ENCODE measurements at regions not wholly inside any gene's neighbourhood (a gene's known extent, or its start where the extent isn't known, plus 50 kb on each side); places are given as distances from the start of the nearest gene placed in this dataset.

- H3K27ac ChIP-seq (ENCODE audit: low read length) = no peak overlapping the region
- no peak overlapping the region for H3K4me3 ChIP-seq (ENCODE audit: low read length in 2 of 2)
- H3K4me1 ChIP-seq (ENCODE audit: control insufficient read depth, insufficient read depth, low read length) = no peaks in the 10 kb centered on the region
- H3K27me3 ChIP-seq (ENCODE audit: control insufficient read depth in 1 of 2, insufficient read depth in 2 of 2, low read length in 2 of 2) = no peaks in the 10 kb centered on the region
- H3K9ac ChIP-seq (ENCODE audit: low read length in 2 of 2) = no peak overlapping the region
- no peaks in the 10 kb centered on the region for H3K36me3 ChIP-seq (ENCODE audit: control insufficient read depth in 2 of 2, insufficient read depth in 2 of 2, low read length in 2 of 2)
- H3K9me3 ChIP-seq (ENCODE audit: control insufficient read depth in 2 of 2, low read length in 2 of 2) = no peaks in the 10 kb centered on the region
Observed at GRCh38 chr12:75713434-75713833, 202.0 kb upstream of the KRR1 start.

DNA sequence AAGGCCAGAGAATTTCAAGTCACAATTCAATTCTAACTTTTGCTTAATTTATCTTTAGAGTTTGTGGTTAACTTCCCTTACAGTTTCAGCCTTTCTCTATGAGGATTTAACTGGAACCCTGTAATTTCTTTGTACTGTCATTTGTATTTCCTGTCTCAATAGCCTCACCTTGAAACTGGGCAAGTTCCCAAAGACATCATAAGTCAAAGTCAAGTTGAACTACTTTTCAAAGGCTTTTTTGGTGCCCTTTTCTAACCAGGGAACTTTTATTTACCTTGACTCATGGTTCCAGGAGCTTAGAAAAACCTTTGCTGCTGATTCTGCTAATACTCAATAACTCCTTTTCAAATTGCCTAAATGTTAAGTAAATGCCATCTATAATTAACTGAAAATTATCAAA is 200.8 kb upstream of the KRR1 start:
- no peak overlapping the region for H3K27ac ChIP-seq (ENCODE audit: low read length)
- H3K9ac ChIP-seq (ENCODE audit: low read length in 2 of 2) = no peak overlapping the region
- no peak overlapping the region for H3K4me3 ChIP-seq (ENCODE audit: low read length in 2 of 2)
- H3K36me3 ChIP-seq (ENCODE audit: control insufficient read depth in 2 of 2, insufficient read depth in 2 of 2, low read length in 2 of 2) = no peaks in the 10 kb centered on the region
- H3K27me3 ChIP-seq (ENCODE audit: control insufficient read depth in 1 of 2, insufficient read depth in 2 of 2, low read length in 2 of 2) = no peaks in the 10 kb centered on the region
- H3K9me3 ChIP-seq (ENCODE audit: control insufficient read depth in 2 of 2, low read length in 2 of 2) = no peaks in the 10 kb centered on the region
- H3K4me1 ChIP-seq (ENCODE audit: control insufficient read depth, insufficient read depth, low read length) = no peaks in the 10 kb centered on the region

GRCh38 chr12:75711271-75711670 is 199.9 kb upstream of the KRR1 start:
- Histone ChIP-seq H3K27ac (ENCODE audit: low read length) (no peak overlapping the region), H3K27me3 (ENCODE audit: control insufficient read depth in 1 of 2, insufficient read depth in 2 of 2, low read length in 2 of 2) (no peaks in the 10 kb centered on the region), H3K36me3 (ENCODE audit: control insufficient read depth in 2 of 2, insufficient read depth in 2 of 2, low read length in 2 of 2) (no peaks in the 10 kb centered on the region), H3K9ac (ENCODE audit: low read length in 2 of 2) (no peak overlapping the region), H3K9me3 (ENCODE audit: control insufficient read depth in 2 of 2, low read length in 2 of 2) (no peaks in the 10 kb centered on the region), H3K4me3 (ENCODE audit: low read length in 2 of 2) (no peak overlapping the region), H3K4me1 (ENCODE audit: control insufficient read depth, insufficient read depth, low read length) (peaks cover 4% of the 10 kb centered on the region)

DNA sequence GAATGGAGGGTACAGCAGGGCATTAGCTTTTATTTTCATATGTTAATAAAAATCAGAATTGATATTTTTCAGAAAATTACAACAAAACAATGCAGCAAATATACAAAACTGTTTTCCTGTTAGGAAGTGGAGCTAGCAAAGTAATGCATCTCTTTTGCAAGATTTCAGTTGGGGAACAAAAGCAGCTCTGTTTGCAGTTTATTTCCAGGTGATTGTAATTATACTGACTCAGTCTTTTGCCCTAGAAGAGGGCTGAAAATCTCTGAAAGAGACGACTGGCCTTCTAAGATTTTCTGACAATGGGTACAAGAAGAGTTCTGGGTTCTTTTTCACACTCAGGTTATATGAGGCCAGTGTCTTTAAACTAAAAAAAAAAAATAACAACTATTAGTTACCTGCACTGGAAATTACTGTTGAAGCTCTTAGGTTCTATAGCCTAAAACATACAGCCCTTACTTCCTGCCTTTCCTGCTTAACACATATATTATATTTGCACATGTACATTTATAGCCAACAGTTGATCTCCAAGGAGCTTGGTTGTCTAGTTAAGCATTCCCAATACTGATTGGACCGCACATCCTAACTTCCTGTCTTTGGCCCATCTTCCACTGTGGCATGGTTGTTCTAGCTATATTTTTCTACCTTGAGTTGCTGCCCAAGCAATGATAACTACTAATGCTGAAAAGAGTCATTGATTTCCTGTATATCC is 199.1 kb upstream of the KRR1 start:
- Histone ChIP-seq H3K27ac (ENCODE audit: low read length) (no peak overlapping the region), H3K27me3 (ENCODE audit: control insufficient read depth in 1 of 2, insufficient read depth in 2 of 2, low read length in 2 of 2) (no peaks in the 10 kb centered on the region), H3K4me1 (ENCODE audit: control insufficient read depth, insufficient read depth, low read length) (peaks cover 12% of the 10 kb centered on the region), H3K9ac (ENCODE audit: low read length in 2 of 2) (no peak overlapping the region), H3K36me3 (ENCODE audit: control insufficient read depth in 2 of 2, insufficient read depth in 2 of 2, low read length in 2 of 2) (no peaks in the 10 kb centered on the region), H3K9me3 (ENCODE audit: control insufficient read depth in 2 of 2, low read length in 2 of 2) (no peaks in the 10 kb centered on the region), H3K4me3 (ENCODE audit: low read length in 2 of 2) (no peak overlapping the region)

DNA sequence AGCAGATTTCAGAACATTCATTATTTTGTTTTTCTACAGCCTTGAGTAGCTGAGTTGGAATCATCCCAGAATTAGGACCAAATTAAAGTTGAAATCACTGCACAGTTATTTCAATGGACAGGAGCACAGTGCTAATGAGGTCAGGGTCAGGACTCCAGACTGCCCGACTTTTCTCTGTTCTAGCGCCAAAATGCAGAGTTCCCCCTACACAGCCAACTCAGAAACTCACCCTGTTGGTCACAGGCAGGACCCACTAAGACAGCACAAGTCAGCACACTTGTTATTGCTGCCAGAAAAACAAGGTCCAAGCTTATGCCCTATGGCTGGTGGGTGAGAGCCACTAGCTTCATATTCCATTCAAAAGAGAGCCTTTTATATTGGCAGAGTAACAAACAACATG is 198.1 kb upstream of the KRR1 start:
- Histone ChIP-seq H3K27me3 (ENCODE audit: control insufficient read depth in 1 of 2, insufficient read depth in 2 of 2, low read length in 2 of 2) (no peaks in the 10 kb centered on the region), H3K9me3 (ENCODE audit: control insufficient read depth in 2 of 2, low read length in 2 of 2) (no peaks in the 10 kb centered on the region), H3K4me1 (ENCODE audit: control insufficient read depth, insufficient read depth, low read length) (peaks cover 12% of the 10 kb centered on the region), H3K36me3 (ENCODE audit: control insufficient read depth in 2 of 2, insufficient read depth in 2 of 2, low read length in 2 of 2) (no peaks in the 10 kb centered on the region), H3K27ac (ENCODE audit: low read length) (no peak overlapping the region), H3K9ac (ENCODE audit: low read length in 2 of 2) (no peak overlapping the region), H3K4me3 (ENCODE audit: low read length in 2 of 2) (no peak overlapping the region)

GRCh38 chr12:75708802-75709201 is 197.4 kb upstream of the KRR1 start:
- no peaks in the 10 kb centered on the region for H3K27me3 ChIP-seq (ENCODE audit: control insufficient read depth in 1 of 2, insufficient read depth in 2 of 2, low read length in 2 of 2)
- no peak overlapping the region for H3K4me3 ChIP-seq (ENCODE audit: low read length in 2 of 2)
- H3K27ac ChIP-seq (ENCODE audit: low read length) = no peak overlapping the region
- no peaks in the 10 kb centered on the region for H3K9me3 ChIP-seq (ENCODE audit: control insufficient read depth in 2 of 2, low read length in 2 of 2)
- H3K4me1 ChIP-seq (ENCODE audit: control insufficient read depth, insufficient read depth, low read length) = peaks cover 12% of the 10 kb centered on the region
- no peaks in the 10 kb centered on the region for H3K36me3 ChIP-seq (ENCODE audit: control insufficient read depth in 2 of 2, insufficient read depth in 2 of 2, low read length in 2 of 2)
- H3K9ac ChIP-seq (ENCODE audit: low read length in 2 of 2) = no peak overlapping the region

DNA sequence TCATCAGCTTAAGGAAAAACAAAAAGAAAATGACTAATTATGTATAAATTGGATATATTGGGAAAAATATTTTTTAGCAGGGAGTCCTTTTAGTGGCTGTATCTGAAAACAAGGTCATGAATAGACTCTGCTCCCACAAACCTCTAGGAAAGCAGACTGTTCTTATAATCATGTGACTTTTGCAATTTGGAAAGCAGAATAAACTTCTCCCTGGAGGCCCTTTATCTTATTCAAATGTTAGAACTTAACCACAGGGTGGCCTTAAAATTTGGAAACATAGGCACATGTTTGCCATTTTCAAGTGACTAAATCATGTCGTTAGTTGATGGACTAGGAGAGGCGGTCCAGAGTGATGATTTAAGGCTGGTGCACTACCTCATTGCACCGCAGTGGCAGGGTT is 196.6 kb upstream of the KRR1 start:
- Histone ChIP-seq H3K9ac (ENCODE audit: low read length in 2 of 2) (no peak overlapping the region), H3K27ac (ENCODE audit: low read length) (no peak overlapping the region), H3K9me3 (ENCODE audit: control insufficient read depth in 2 of 2, low read length in 2 of 2) (no peaks in the 10 kb centered on the region), H3K36me3 (ENCODE audit: control insufficient read depth in 2 of 2, insufficient read depth in 2 of 2, low read length in 2 of 2) (no peaks in the 10 kb centered on the region), H3K4me3 (ENCODE audit: low read length in 2 of 2) (no peak overlapping the region), H3K4me1 (ENCODE audit: control insufficient read depth, insufficient read depth, low read length) (peaks cover 12% of the 10 kb centered on the region), H3K27me3 (ENCODE audit: control insufficient read depth in 1 of 2, insufficient read depth in 2 of 2, low read length in 2 of 2) (no peaks in the 10 kb centered on the region)

- H3K4me3 ChIP-seq (ENCODE audit: low read length in 2 of 2) = no peak overlapping the region
- H3K36me3 ChIP-seq (ENCODE audit: control insufficient read depth in 2 of 2, insufficient read depth in 2 of 2, low read length in 2 of 2) = no peaks in the 10 kb centered on the region
- peaks cover 12% of the 10 kb centered on the region for H3K4me1 ChIP-seq (ENCODE audit: control insufficient read depth, insufficient read depth, low read length)
- H3K9me3 ChIP-seq (ENCODE audit: control insufficient read depth in 2 of 2, low read length in 2 of 2) = no peaks in the 10 kb centered on the region
- no peaks in the 10 kb centered on the region for H3K27me3 ChIP-seq (ENCODE audit: control insufficient read depth in 1 of 2, insufficient read depth in 2 of 2, low read length in 2 of 2)
- no peak overlapping the region for H3K9ac ChIP-seq (ENCODE audit: low read length in 2 of 2)
- no peak overlapping the region for H3K27ac ChIP-seq (ENCODE audit: low read length)
Observed at GRCh38 chr12:75706786-75707605, 195.6 kb upstream of the KRR1 start.

GRCh38 chr12:75705749-75706711 is 194.6 kb upstream of the KRR1 start:
- no peaks in the 10 kb centered on the region for H3K9me3 ChIP-seq (ENCODE audit: control insufficient read depth in 2 of 2, low read length in 2 of 2)
- H3K9ac ChIP-seq (ENCODE audit: low read length in 2 of 2) = no peak overlapping the region
- no peaks in the 10 kb centered on the region for H3K36me3 ChIP-seq (ENCODE audit: control insufficient read depth in 2 of 2, insufficient read depth in 2 of 2, low read length in 2 of 2)
- H3K27ac ChIP-seq (ENCODE audit: low read length) = peak overlapping the region; percentile 25
- H3K4me3 ChIP-seq (ENCODE audit: low read length in 2 of 2) = peak overlapping the region in 1 of 2 donors; percentile 1
- no peaks in the 10 kb centered on the region for H3K27me3 ChIP-seq (ENCODE audit: control insufficient read depth in 1 of 2, insufficient read depth in 2 of 2, low read length in 2 of 2)
- H3K4me1 ChIP-seq (ENCODE audit: control insufficient read depth, insufficient read depth, low read length) = peaks cover 12% of the 10 kb centered on the region

DNA sequence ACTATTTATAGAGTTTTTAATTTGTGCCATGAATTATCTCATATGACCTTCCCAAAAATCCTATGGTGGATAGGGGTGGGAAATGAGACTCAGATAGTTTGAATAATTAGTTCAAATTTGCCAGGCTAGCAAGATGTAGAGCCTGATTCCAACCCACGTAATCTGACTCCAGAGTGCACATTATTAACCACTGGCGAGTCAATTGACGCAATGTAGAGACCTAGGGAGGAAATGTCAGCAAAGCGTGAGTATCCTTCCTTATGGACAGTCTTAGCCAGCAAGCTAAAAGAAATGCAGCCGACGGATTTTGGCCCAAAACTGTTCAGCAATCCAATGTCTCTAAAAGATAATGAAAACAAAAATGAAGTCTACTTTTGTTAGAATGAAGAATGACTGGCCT is 193.3 kb upstream of the KRR1 start:
- Histone ChIP-seq H3K4me3 (ENCODE audit: low read length in 2 of 2) (no peak overlapping the region), H3K27me3 (ENCODE audit: control insufficient read depth in 1 of 2, insufficient read depth in 2 of 2, low read length in 2 of 2) (no peaks in the 10 kb centered on the region), H3K4me1 (ENCODE audit: control insufficient read depth, insufficient read depth, low read length) (peaks cover 12% of the 10 kb centered on the region), H3K27ac (ENCODE audit: low read length) (no peak overlapping the region), H3K9ac (ENCODE audit: low read length in 2 of 2) (no peak overlapping the region), H3K36me3 (ENCODE audit: control insufficient read depth in 2 of 2, insufficient read depth in 2 of 2, low read length in 2 of 2) (no peaks in the 10 kb centered on the region), H3K9me3 (ENCODE audit: control insufficient read depth in 2 of 2, low read length in 2 of 2) (no peaks in the 10 kb centered on the region)
